Fibroblast of peridontal ligament (primary cell): ENCODE measurements at regions not wholly inside any gene's neighbourhood (a gene's known extent, or its start where the extent isn't known, plus 50 kb on each side); places are given as distances from the start of the nearest gene placed in this dataset.
A peak's percentile ranks its signal among the peaks of the same experiment; 100 is the strongest.
"Not testable (repeated sequence)": the region's sequence is repeated elsewhere in the genome, so short reads cannot be mapped to it uniquely, and the experiment has no call there.

Experiments used
- DNase-seq: peaks from one replicate; pipeline ENCODE4 v3.0.0-alpha.2; 2010; ENCODE audit errors: extremely low read depth

GRCh38 chr3:170814822-170815221 lies 55.2 kb downstream of the RPL22L1 start:
- DNase-seq, result no peak

GRCh38 chr3:170813266-170813665 lies 56.7 kb downstream of the RPL22L1 start:
- DNase-seq, result no peak

- DNase-seq, result peak; percentile 93
These were observed 57.9 kb downstream of the RPL22L1 start for GRCh38 chr3:170811928-170812591.

- DNase-seq, result peak; percentile 30
These were observed 58.5 kb downstream of the RPL22L1 start for GRCh38 chr3:170811515-170811914.

GRCh38 chr3:170809975-170810357 lies 60.0 kb downstream of the RPL22L1 start:
- peak; percentile 78 for DNase-seq

- peak; percentile 89 for DNase-seq
These were observed 60.7 kb downstream of the RPL22L1 start for GRCh38 chr3:170809007-170809974.

- DNase-seq, result peak; percentile 26
These were observed 62.0 kb downstream of the RPL22L1 start for GRCh38 chr3:170808041-170808440.

- no peak for DNase-seq
These were observed 63.3 kb downstream of the RPL22L1 start for GRCh38 chr3:170806676-170807075.

GRCh38 chr3:170806141-170806540 lies 63.9 kb downstream of the RPL22L1 start:
- DNase-seq, result no peak

GRCh38 chr3:170805296-170805695 lies 64.7 kb downstream of the RPL22L1 start:
- DNase-seq, result not testable (repeated sequence)

- not testable (repeated sequence) for DNase-seq
These were observed 65.4 kb downstream of the RPL22L1 start for GRCh38 chr3:170804634-170805033.

GRCh38 chr3:170804078-170804477 lies 65.9 kb downstream of the RPL22L1 start:
- DNase-seq, result peak; percentile 22

GRCh38 chr3:170802164-170803151 lies 67.5 kb downstream of the RPL22L1 start:
- DNase-seq, result peak; percentile 100

GRCh38 chr3:170801597-170801996 lies 68.4 kb downstream of the RPL22L1 start:
- DNase-seq, result no peak

- DNase-seq, result not testable (repeated sequence)
These were observed 69.7 kb downstream of the RPL22L1 start for GRCh38 chr3:170800275-170800674.

- DNase-seq, result no peak
These were observed 71.0 kb downstream of the RPL22L1 start for GRCh38 chr3:170799009-170799408.

GRCh38 chr3:170797685-170798084 lies 72.3 kb downstream of the RPL22L1 start:
- DNase-seq, result no peak

GRCh38 chr3:170792471-170792870 lies 77.5 kb downstream of the RPL22L1 start:
- DNase-seq, result peak; percentile 48

GRCh38 chr3:170790647-170791046 lies 79.3 kb downstream of the RPL22L1 start:
- peak; percentile 61 for DNase-seq

- DNase-seq, result no peak
These were observed 82.5 kb downstream of the RPL22L1 start for GRCh38 chr3:170787464-170787863.

GRCh38 chr3:170785454-170785853 lies 84.5 kb downstream of the RPL22L1 start:
- DNase-seq, result no peak

- no peak for DNase-seq
These were observed 85.6 kb downstream of the RPL22L1 start for GRCh38 chr3:170784406-170784805.
